Panc1 (cell line): ENCODE measurements at regions not wholly inside any gene's neighbourhood (a gene's known extent, or its start where the extent isn't known, plus 50 kb on each side); places are given as distances from the start of the nearest gene placed in this dataset.

Experiments
- ATAC-seq: fragments of 200-7000 bp; cut with Tn5 transposase; 2 replicates; pipeline ENCODE4 v1.9.1; 2020; ENCODE audit warnings: mild to moderate bottlenecking, moderate library complexity
- BruUV-seq: library from RNA; stranded (reverse); fragments of 400-500 nt; replicated peaks from 2 replicates; lab custom pipeline; 2021; lab: Mats Ljungman, UMichigan
- CTCF ChIA-PET: fragments of 300-600 bp; sonication (Branson Sonifier 250); formaldehyde crosslinking; loops from one replicate; lab custom pipeline; 2022; ENCODE audit warnings: antibody characterized with exemption; lab: Charles Lee
- POLR2A ChIA-PET: fragments of 300-600 bp; sonication (Branson Sonifier 250); formaldehyde crosslinking; loops from one replicate; lab custom pipeline; 2022; ENCODE audit warnings: antibody characterized with exemption; lab: Charles Lee
- DNase-seq: peaks from one replicate; pipeline ENCODE4 v3.0.0-alpha.2; 2010; ENCODE audit warnings: low read depth, low spot score
- H3K27ac ChIP-seq: 2 replicates; pipeline ENCODE4 v1.5.1; 2011; ENCODE audit warnings: mild to moderate bottlenecking, low read length, inconsistent platforms
- H3K27me3 ChIP-seq: fragments of 200-500 bp; sonication (Bioruptor generic); 2 replicates; pipeline ENCODE4 v1.6.0; 2014; ENCODE audit warnings: low read length, inconsistent platforms; ENCODE audit not compliant: control insufficient read depth, insufficient read depth
- H3K36me3 ChIP-seq: fragments of 200-500 bp; sonication (Bioruptor generic); 2 replicates; pipeline ENCODE4 v1.5.1; 2014; ENCODE audit warnings: inconsistent platforms, mild to moderate bottlenecking, low read length, moderate library complexity; ENCODE audit not compliant: control insufficient read depth, insufficient read depth
- H3K4me1 ChIP-seq: 2 replicates; pipeline ENCODE4 v1.5.1; 2011; ENCODE audit warnings: inconsistent platforms, mild to moderate bottlenecking, low read length, moderate library complexity; ENCODE audit not compliant: control insufficient read depth, insufficient read depth
- H3K4me3 ChIP-seq, 2 experiments: 2 replicates each; pipeline ENCODE4 v1.5.1; 2011 to 2012; ENCODE audit warnings: low read depth in 2 of 2, low read length in 2 of 2, mild to moderate bottlenecking in 2 of 2, inconsistent platforms in 1 of 2, moderate library complexity in 1 of 2
- H3K9me3 ChIP-seq: fragments of 200-500 bp; sonication (Bioruptor generic); 2 replicates; pipeline ENCODE4 v1.5.1; 2014; ENCODE audit warnings: low read depth, mild to moderate bottlenecking, inconsistent platforms, low read length, moderate library complexity; ENCODE audit not compliant: control insufficient read depth, insufficient read depth
- CTCF ChIP-seq: fragments of 450-650 bp; IDR thresholded peaks from 2 replicates; pipeline ENCODE4 v1.5.1; 2017; ENCODE audit warnings: mild to moderate bottlenecking
- POLR2AphosphoS5 ChIP-seq: IDR thresholded peaks from 2 replicates; pipeline ENCODE4 v1.6.1; 2012; ENCODE audit warnings: mild to moderate bottlenecking, low read depth, low read length, moderate library complexity
- REST ChIP-seq, 2 experiments: IDR thresholded peaks; 2 replicates each; pipeline ENCODE4 v1.6.1; 2011 to 2012; ENCODE audit warnings: low read depth in 2 of 2, control low read depth in 1 of 2, low read length in 1 of 2, mild to moderate bottlenecking in 1 of 2, moderate library complexity in 1 of 2; ENCODE audit not compliant: insufficient read depth in 1 of 2
- SIN3A ChIP-seq: IDR thresholded peaks from 2 replicates; pipeline ENCODE4 v1.6.1; 2012; ENCODE audit warnings: low read depth, mild to moderate bottlenecking, low read length, moderate library complexity, borderline replicate concordance; ENCODE audit not compliant: insufficient read depth
- TCF7L2 ChIP-seq: IDR thresholded peaks from 2 replicates; pipeline ENCODE4 v1.6.1; 2011; ENCODE audit warnings: mild to moderate bottlenecking, low read depth, low read length, inconsistent platforms
- in situ Hi-C: cut with HindIII; loops from 2 replicates; pipeline ENCODE4 v1.10.0; 2016; ENCODE audit warnings: low sequenced_read_pairs, low pct_unique_long_range_greater_than_20kb
- intact Hi-C: fragments of 100-400 bp; cut with micrococcal nuclease; formaldehyde crosslinking; loops from one replicate; pipeline ENCODE4 v1.10.0; 2022; ENCODE audit not compliant: unreplicated experiment

- intact Hi-C loops = no loop called here
- no TSS peak for BruUV-seq
- POLR2A ChIA-PET = no interaction called here
- Histone ChIP-seq H3K27ac (no peak overlapping the region), H3K4me3 (no peak overlapping the region), H3K27me3 (no peaks in the 10 kb centered on the region), H3K36me3 (no peaks in the 10 kb centered on the region), H3K9me3 (no peaks in the 10 kb centered on the region), H3K4me1 (no peaks in the 10 kb centered on the region)
- CTCF ChIA-PET = no interaction called here
- no peak for ATAC-seq
- in situ Hi-C loops = no loop called here
- no peak for TF ChIP-seq TCF7L2
- TF ChIP-seq REST (IDR thresholded peaks at IDR 0.05; ENCODE audit: insufficient read depth in 1 of 2, low read depth in 2 of 2, low read length in 1 of 2) = no peak
- no peak for TF ChIP-seq POLR2AphosphoS5
- TF ChIP-seq SIN3A = no peak
- no peak for TF ChIP-seq CTCF
- DNase-seq = no peak
Measured at GRCh38 chr4:130023088-130023487, 927.1 kb downstream of the C4orf33 start.

- in situ Hi-C loops (no loop called here), intact Hi-C loops (no loop called here)
- Histone ChIP-seq H3K27ac (no peak overlapping the region), H3K9me3 (no peaks in the 10 kb centered on the region), H3K27me3 (no peaks in the 10 kb centered on the region), H3K4me3 (no peak overlapping the region), H3K4me1 (no peaks in the 10 kb centered on the region), H3K36me3 (no peaks in the 10 kb centered on the region)
- ATAC-seq (no peak), DNase-seq (no peak)
- ChIA-PET POLR2A (no interaction called here), CTCF (no interaction called here)
- TF ChIP-seq REST (IDR thresholded peaks at IDR 0.05; ENCODE audit: insufficient read depth in 1 of 2, low read depth in 2 of 2, low read length in 1 of 2) (no peak), POLR2AphosphoS5 (no peak), SIN3A (no peak), CTCF (no peak), TCF7L2 (no peak)
- BruUV-seq = no TSS peak
Measured at GRCh38 chr4:130025701-130026100, 929.7 kb downstream of the C4orf33 start.
